Stimulated activated CD4-positive, alpha-beta T cell treated with anti-CD3 and anti-CD28 coated beads, Interleukin-4, amount 100 ng/mL, for 48 hours (primary cell): ENCODE measurements at regions not wholly inside any gene's neighbourhood (a gene's known extent, or its start where the extent isn't known, plus 50 kb on each side); places are given as distances from the start of the nearest gene placed in this dataset.
"Not testable (repeated sequence)": the region's sequence is repeated elsewhere in the genome, so short reads cannot be mapped to it uniquely, and the experiment has no call there.

Experiments
- DNase-seq, 2 donors: peaks; one replicate each; pipeline ENCODE4 v3.0.0-alpha.2; 2020; ENCODE audit warnings: low read depth in 2 of 2

DNA sequence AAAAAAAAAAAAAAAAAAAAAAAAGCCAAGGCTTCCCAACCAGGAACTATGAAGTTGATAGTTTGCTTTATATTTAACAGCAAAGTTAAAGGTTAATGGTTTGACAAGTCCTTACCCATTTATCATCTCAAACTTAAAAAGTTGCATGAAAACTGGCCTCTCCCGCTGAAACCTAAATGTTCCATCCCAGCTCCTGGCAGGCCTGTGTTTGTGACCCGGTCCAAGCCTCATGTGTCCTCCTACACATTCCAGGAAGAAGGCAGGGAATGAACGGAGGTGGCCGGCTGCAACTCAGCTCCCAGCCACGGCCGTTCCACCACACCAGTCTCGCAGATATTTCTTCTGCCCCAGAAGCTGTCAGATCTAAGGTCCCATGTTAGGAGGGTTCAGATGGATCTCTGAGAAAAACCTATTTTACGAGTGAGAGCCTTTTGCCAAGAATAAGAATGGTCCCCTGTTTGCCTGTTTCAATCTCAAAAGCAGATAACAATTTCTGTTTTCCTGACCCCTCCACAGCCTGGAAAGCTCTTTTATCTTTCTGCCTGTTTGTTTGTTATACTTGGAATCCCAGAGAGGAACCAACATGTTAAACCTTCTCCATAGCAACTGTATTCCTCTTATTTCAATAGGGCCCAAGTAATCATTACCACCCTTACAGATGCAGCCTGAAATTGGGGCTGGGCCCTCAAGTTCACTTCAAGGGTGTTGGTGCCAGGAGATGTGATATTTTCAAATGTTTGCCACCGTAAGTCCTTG lies 56.5 kb downstream of the KCTD12 start:
- DNase-seq = no peak

DNA sequence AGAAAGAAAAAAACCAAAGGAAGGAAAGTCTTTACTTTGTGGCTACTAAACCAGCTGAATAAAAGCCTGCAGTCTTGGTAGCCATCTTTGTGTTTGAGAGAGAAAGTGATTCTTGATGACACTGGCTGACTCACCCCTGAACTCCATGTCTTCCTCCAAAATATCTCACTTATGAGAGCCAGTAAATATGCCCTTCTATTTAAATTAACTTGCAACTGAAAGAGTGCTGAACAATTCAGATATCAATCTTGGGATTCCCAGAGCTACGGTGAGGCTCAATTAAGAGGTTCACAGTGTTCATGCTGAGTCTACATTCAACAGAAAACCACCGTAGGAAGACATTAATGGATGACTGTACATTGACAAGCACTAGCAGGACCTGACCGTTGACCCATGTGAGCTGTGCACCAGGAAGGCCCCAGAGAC lies 57.9 kb downstream of the KCTD12 start:
- DNase-seq = peak in 1 of 2 donors; percentile 5

DNA sequence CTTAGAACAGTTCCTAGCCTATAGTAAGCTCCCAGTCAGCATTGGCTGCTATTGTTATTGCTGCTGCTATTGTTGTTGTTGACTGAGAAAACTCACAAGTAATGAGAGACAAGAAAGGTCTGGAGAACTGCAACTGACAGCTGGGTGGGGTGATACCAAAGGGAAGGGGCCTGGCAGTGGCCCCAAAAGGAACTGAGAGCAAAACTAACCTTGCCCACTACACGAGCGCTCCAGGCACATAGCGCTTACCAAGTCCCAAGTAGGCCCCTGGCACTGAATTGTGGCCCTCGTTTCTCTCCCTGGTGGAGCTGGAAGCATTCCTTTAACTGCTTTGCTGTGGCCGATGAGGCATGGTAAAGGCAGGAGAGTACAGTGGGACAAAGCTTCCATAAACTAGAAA lies 59.7 kb downstream of the KCTD12 start:
- no peak for DNase-seq

DNA sequence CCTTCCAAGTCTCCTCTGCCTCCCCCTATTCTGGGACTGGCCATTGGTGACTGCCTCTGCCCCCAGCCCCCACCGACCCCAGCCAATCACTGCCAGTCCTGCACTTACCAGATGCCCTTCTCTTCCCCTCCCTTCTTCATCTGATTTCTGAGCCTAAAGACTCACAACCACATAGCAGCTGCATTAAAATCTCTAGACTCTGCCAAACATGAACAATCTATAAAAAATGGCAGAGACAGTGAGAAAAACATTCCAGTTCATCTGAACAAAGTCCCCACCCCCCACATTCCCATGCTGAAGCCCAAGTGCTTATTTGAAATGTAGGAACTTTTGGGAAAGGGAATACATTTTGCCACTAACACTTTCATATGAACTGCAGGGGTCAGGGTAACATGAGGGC lies 60.8 kb downstream of the KCTD12 start:
- DNase-seq = no peak

DNA sequence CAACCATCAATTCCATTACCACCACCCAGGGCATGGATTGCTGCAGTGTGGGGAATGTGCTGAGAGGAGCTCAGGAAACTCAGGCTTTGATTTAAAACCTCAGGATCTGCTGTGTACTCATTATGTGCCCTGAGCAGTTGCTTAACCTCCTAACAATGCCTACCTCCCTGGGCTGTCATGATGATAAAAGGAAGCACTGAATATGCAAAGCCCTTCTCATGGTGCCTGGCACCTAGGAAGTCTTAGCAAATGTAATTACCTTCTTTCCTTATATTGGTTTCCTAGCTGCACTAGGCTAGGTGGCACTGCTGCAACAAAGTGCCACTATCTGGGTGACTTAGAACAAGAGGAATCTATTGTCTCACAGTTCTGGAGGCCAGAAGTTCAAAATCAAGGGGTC lies 62.2 kb downstream of the KCTD12 start:
- DNase-seq = no peak

- DNase-seq = no peak
Observed at GRCh38 chr13:76822698-76823267, 63.4 kb downstream of the KCTD12 start.

- not testable (repeated sequence) for DNase-seq
Observed at GRCh38 chr13:76821222-76821621, 65.0 kb downstream of the KCTD12 start.

DNA sequence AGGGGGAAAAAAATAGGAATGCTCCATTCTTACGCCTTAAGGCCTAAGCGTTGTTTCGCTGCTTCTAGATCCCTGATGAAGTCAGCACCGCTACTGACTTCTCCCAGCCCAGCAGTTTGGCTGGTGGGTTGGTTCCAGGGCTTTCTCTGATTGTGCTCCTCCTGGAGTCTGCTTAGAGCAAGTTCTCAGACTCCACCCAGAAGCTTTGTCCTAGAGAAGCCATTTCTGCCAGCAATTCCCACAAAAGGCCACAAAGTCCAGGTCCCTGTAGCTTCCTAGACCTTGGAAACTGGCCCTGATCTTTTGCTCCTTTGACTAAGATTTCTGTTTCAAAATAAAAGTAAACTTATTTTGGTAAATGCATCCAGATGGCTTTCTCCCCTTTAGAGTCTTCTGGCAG lies 65.4 kb downstream of the KCTD12 start:
- DNase-seq = no peak

DNA sequence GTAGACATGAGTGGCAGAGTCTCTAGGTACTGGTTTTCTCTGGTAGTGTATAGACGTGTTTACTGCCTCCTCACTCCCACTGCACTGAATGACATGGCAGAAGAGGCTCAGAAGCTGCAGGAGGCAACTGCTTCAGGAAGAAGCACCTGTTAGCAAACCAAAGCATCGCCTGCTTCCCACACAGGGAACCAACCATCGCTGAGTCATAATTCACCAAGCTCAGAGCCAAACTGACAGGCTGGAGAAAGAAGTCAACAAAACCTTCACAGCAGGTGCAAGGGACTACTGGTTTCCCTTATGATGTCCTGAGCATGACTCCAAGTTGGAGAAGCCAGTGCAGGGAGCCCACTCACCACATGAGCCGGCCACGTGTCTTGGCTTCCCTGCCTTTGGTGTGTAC lies 69.8 kb downstream of the KCTD12 start:
- no peak for DNase-seq

DNA sequence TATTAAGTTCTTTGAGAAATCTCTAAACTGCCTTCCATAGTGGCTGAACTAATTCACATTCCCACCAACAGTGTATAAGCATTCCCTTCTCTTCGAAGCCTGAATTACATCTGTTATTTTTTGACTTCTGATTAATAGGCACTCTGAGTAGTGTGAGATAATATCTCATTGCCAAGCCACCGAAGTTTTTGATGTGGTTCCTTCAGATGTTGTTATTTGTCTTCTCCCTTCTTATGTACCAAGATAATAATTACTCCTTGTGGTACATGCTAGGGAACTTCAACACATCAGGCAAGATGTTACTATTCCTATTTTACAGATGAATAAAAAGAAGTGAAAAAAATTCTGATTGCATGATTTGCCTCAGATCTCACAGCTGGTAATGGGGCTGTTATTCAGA lies 70.9 kb downstream of the KCTD12 start:
- DNase-seq = no peak

GRCh38 chr13:76813891-76814290 lies 72.3 kb downstream of the KCTD12 start:
- no peak for DNase-seq

- DNase-seq = no peak
Observed at GRCh38 chr13:76813000-76813691, 73.1 kb downstream of the KCTD12 start.

DNA sequence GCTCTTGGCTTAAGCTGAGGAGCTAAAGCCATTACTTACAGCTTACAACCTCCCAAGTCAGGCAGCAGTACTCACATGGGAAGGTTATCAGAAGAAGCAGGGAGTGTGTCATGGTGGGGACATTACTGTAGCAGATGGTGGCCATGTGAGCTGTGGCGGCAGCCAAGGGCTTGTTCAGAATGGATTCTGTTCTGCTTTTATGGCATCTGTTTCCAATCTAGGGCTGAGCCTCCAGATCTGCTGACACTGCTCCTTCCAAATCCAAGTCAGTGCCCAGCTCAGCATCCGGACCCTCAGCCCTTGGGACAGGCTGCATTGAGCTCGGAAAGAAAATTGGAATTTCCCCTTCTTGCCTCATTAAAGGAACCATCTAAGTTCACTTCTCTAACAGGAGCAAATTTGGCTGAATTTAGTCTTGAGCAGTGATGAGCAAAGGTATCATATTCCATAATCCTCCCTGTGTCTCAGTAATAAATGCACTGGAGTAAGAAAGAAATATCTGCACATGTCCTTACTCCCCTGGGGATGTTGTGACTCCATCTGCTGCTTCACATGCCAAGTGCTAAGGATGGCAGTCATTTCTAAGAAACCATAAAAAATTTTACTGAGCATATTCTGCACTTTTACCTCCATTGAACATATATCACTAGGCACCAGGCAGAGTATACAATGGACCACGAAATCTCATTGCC lies 73.9 kb downstream of the KCTD12 start:
- DNase-seq = no peak

DNA sequence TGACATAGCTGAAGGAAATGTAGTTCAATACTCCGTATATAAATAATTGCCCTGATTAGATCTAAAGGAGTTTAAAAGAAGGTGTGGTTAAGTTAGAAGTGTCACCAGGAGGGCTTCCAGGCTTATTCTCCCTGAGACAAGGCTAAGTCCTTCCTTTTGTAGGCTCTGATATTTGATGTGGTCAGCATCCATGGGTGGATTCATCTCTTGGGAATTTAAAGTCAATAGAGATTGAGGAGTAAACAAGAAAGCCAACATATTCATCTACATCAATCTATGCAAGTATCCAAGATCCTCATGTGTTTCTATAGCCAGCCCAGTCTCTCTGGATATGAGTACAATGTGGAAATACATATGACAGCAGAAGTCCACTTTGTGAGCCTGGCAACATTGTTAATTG lies 76.8 kb downstream of the KCTD12 start:
- DNase-seq = no peak

DNA sequence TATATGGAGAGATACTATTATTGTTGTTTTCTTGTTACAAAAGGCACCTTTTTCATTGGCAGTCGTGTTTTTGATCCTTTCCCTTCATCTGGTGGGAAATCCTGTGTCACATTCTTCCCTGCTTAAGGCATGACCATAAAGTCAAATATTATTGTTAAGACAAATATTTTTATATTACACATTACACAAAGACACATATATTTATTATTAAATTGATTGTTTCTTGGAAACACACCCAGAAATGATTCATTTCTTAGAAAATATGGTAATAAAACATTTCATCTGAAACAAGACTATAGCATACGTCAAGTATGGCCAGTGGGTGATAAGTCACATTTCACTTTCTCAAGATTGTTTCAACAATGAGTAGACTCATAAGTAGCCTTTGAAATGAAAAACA lies 77.3 kb downstream of the KCTD12 start:
- DNase-seq = no peak

- DNase-seq = no peak
Observed at GRCh38 chr13:76804801-76805200, 81.4 kb downstream of the KCTD12 start.

GRCh38 chr13:76803831-76804230 lies 82.4 kb downstream of the KCTD12 start:
- no peak for DNase-seq

GRCh38 chr13:76800943-76801342 lies 85.3 kb downstream of the KCTD12 start:
- no peak for DNase-seq

GRCh38 chr13:76799696-76800095 lies 86.5 kb downstream of the KCTD12 start:
- DNase-seq = no peak

DNA sequence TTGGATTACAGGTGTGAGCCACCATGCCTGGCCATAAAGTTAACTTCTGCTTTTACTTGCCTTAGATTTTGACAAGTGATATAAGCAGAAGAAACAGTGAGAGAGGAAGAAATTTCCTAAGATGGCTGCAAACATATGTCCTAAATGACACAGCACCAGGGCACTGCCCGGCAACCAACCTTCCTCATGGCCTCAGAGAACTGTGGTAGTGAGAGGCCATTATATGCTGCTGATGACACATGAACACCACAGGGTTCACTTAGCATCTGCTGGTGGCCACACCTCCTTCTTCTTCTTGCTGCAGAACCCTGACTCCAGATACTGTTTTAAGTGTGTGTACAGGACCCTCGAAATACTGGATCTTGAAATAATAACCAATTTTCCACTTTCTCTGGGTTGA lies 88.2 kb downstream of the KCTD12 start:
- DNase-seq = no peak

- no peak for DNase-seq
Observed at GRCh38 chr13:76797361-76797760, 88.8 kb downstream of the KCTD12 start.

GRCh38 chr13:76796851-76797250 lies 89.4 kb downstream of the KCTD12 start:
- no peak for DNase-seq
